SK-N-SH (cell line): ENCODE measurements at regions not wholly inside any gene's neighbourhood (a gene's known extent, or its start where the extent isn't known, plus 50 kb on each side); places are given as distances from the start of the nearest gene placed in this dataset.
"Not testable (repeated sequence)": the region's sequence is repeated elsewhere in the genome, so short reads cannot be mapped to it uniquely, and the experiment has no call there.

ENCODE experiments used
- CTCF ChIA-PET: fragments of 300-600, 350-600 bp; formaldehyde crosslinking; extraction: SDS; loops from one replicate; lab custom pipeline; 2021; lab: Yijun Ruan, JAX
- POLR2A ChIA-PET: fragments of 350-600 bp; sonication (Branson Sonifier 250); formaldehyde crosslinking; extraction: SDS; loops from one replicate; lab custom pipeline; 2020; ENCODE audit warnings: antibody characterized with exemption, inconsistent platforms; lab: Yijun Ruan, JAX
- DNase-seq: peaks from one replicate; pipeline ENCODE4 v3.0.0; 2012
- H2AFZ ChIP-seq: fragments of 200-600 bp; sonication (generic); 2 replicates; pipeline ENCODE4 v1.8.1; 2016; ENCODE audit warnings: antibody characterized with exemption, mild to moderate bottlenecking, low read depth
- H3F3A ChIP-seq: fragments of 200-600 bp; sonication (generic); replicated peaks from 2 replicates; pipeline ENCODE3; 2016; ENCODE audit warnings: antibody characterized with exemption, mild to moderate bottlenecking; ENCODE audit not compliant: insufficient read depth
- H3K27ac ChIP-seq, 2 experiments: fragments of 200-500 bp in 1 of 2; fragments of 200-600 bp in 1 of 2; sonication (Bioruptor generic) in 1 of 2; sonication (generic), shearing (Covaris generic) in 1 of 2; 2 replicates each; pipeline versions ENCODE4 v1.5.1 to v1.6.1; 2014 to 2016; ENCODE audit warnings: low read depth in 2 of 2, inconsistent platforms in 1 of 2, low read length in 1 of 2, mild to moderate bottlenecking in 1 of 2, mixed read lengths in 1 of 2
- H3K27me3 ChIP-seq: fragments of 200-600 bp; sonication (generic), shearing (Covaris generic); 2 replicates; pipeline ENCODE4 v1.6.1; 2016; ENCODE audit warnings: mixed run types; ENCODE audit not compliant: insufficient read depth
- H3K36me3 ChIP-seq, 2 experiments: fragments of 200-500 bp in 1 of 2; fragments of 200-600 bp in 1 of 2; sonication (Bioruptor generic) in 1 of 2; sonication (generic) in 1 of 2; replicated peaks in 1 of 2; 2 replicates each; pipeline versions ENCODE3 to v1.5.1; 2014 to 2016; ENCODE audit warnings: low read length in 1 of 2, mild to moderate bottlenecking in 1 of 2; ENCODE audit not compliant: insufficient read depth in 2 of 2, control insufficient read depth in 1 of 2
- H3K4me1 ChIP-seq, 2 experiments: fragments of 200-500 bp in 1 of 2; fragments of 200-600 bp in 1 of 2; sonication (Bioruptor generic) in 1 of 2; sonication (generic), shearing (Covaris generic) in 1 of 2; 2 replicates each; pipeline versions ENCODE4 v1.5.1 to v1.6.1; 2014 to 2016; ENCODE audit warnings: low read depth in 1 of 2, low read length in 1 of 2, mixed run types in 1 of 2; ENCODE audit not compliant: insufficient read depth in 2 of 2, control insufficient read depth in 1 of 2
- H3K4me2 ChIP-seq: fragments of 200-600 bp; sonication (generic), shearing (Covaris generic); 2 replicates; pipeline ENCODE4 v1.6.1; 2017; ENCODE audit warnings: mixed run types
- H3K4me3 ChIP-seq, 2 experiments: fragments of 200-500 bp in 1 of 2; fragments of 200-600 bp in 1 of 2; sonication (Bioruptor generic) in 1 of 2; sonication (generic), shearing (Covaris generic) in 1 of 2; 2 replicates each; pipeline versions ENCODE4 v1.5.1 to v1.8.1; 2014 to 2016; ENCODE audit warnings: low read depth in 2 of 2, inconsistent platforms in 1 of 2, low read length in 1 of 2, mild to moderate bottlenecking in 1 of 2, mixed read lengths in 1 of 2, moderate library complexity in 1 of 2
- H3K79me2 ChIP-seq: fragments of 200-600 bp; sonication (generic); 2 replicates; pipeline ENCODE4 v1.8.1; 2017; ENCODE audit warnings: mild to moderate bottlenecking; ENCODE audit not compliant: insufficient read depth
- H3K9ac ChIP-seq: fragments of 200-600 bp; sonication (generic); 2 replicates; pipeline ENCODE4 v1.6.1; 2017; ENCODE audit warnings: mixed run types
- H3K9me2 ChIP-seq: fragments of 200-600 bp; sonication (generic); 2 replicates; pipeline ENCODE4 v1.6.1; 2017; ENCODE audit warnings: mixed run types
- H3K9me3 ChIP-seq: fragments of 200-600 bp; sonication (generic); 2 replicates; pipeline ENCODE4 v1.6.1; 2017; ENCODE audit warnings: mixed run types, mild to moderate bottlenecking, moderate library complexity
- H4K20me1 ChIP-seq: fragments of 200-600 bp; sonication (generic); 2 replicates; pipeline ENCODE4 v1.6.1; 2017; ENCODE audit warnings: mild to moderate bottlenecking, mixed run types; ENCODE audit not compliant: insufficient read depth
- ELF1 ChIP-seq: IDR thresholded peaks from 2 replicates; pipeline ENCODE4 v1.4.0; 2012
- EP300 ChIP-seq, 2 experiments: IDR thresholded peaks; 2 replicates each; pipeline versions ENCODE4 v1.4.0 to v1.6.1; 2012; ENCODE audit warnings: borderline replicate concordance in 1 of 2, low read depth in 1 of 2, low read length in 1 of 2
- FOXM1 ChIP-seq: IDR thresholded peaks from 2 replicates; pipeline ENCODE4 v1.4.0; 2012; ENCODE audit warnings: low read depth, mild to moderate bottlenecking
- GATA2 ChIP-seq: sonication (generic); formaldehyde crosslinking; IDR thresholded peaks from 2 replicates; pipeline ENCODE4 v1.5.0; 2020; ENCODE audit warnings: mild to moderate bottlenecking, missing genetic modification reagents
- JUND ChIP-seq: IDR thresholded peaks from 2 replicates; pipeline ENCODE4 v1.4.0; 2012
- MXI1 ChIP-seq: IDR thresholded peaks from 2 replicates; pipeline ENCODE4 v1.6.1; 2012; ENCODE audit warnings: mild to moderate bottlenecking, low read depth, low read length, improper control_type of control experiment
- NRF1 ChIP-seq: IDR thresholded peaks from 2 replicates; pipeline ENCODE4 v1.6.1; 2012; ENCODE audit warnings: low read depth, mild to moderate bottlenecking, low read length
- PBX3 ChIP-seq: IDR thresholded peaks from 2 replicates; pipeline ENCODE4; 2012
- POLR2AphosphoS5 ChIP-seq: IDR thresholded peaks from 2 replicates; pipeline ENCODE4 v1.6.1; 2012; ENCODE audit warnings: low read depth, low read length
- RAD21 ChIP-seq: IDR thresholded peaks from 2 replicates; pipeline ENCODE4 v1.6.1; 2012; ENCODE audit warnings: mild to moderate bottlenecking, low read length
- RCOR1 ChIP-seq: fragments of 150-350 bp; IDR thresholded peaks from 2 replicates; pipeline ENCODE4 v1.6.1; 2017; ENCODE audit warnings: antibody characterized with exemption, low read length
- SIN3A ChIP-seq: IDR thresholded peaks from 2 replicates; pipeline ENCODE4 v1.6.1; 2012; ENCODE audit warnings: low read depth, mild to moderate bottlenecking, low read length, moderate library complexity, borderline replicate concordance
- TEAD4 ChIP-seq: IDR thresholded peaks from 2 replicates; pipeline ENCODE4 v1.4.0; 2012; ENCODE audit warnings: mild to moderate bottlenecking, borderline replicate concordance; ENCODE audit not compliant: insufficient read depth
- USF1 ChIP-seq: IDR thresholded peaks from 2 replicates; pipeline ENCODE4 v1.4.0; 2012; ENCODE audit warnings: low read depth, borderline replicate concordance
- YY1 ChIP-seq: IDR thresholded peaks from 2 replicates; pipeline ENCODE4 v1.4.0; 2012; ENCODE audit warnings: low read depth, mild to moderate bottlenecking
- WGBS: methylation state at CpG from one replicate; pipeline ENCODE4 v1.1.6; 2017; ENCODE audit warnings: low lambda C conversion rate; 5-methylcytosine and 5-hydroxymethylcytosine counted together
- TF ChIP-seq, protein P1 (sequence below): IDR thresholded peaks from 2 replicates; pipeline ENCODE4 v1.6.1; 2012; ENCODE audit warnings: mild to moderate bottlenecking, low read depth, low read length, moderate library complexity
- TF ChIP-seq, protein P2 (sequence below): fragments of 150-350 bp; IDR thresholded peaks from 2 replicates; pipeline ENCODE4 v1.6.1; 2017; ENCODE audit warnings: antibody characterized with exemption, low read length, low read depth, borderline replicate concordance

GRCh38 chr5:39753747-39754146 is 329.0 kb upstream of the DAB2 start:
- POLR2A ChIA-PET, result not testable (repeated sequence)

DNA sequence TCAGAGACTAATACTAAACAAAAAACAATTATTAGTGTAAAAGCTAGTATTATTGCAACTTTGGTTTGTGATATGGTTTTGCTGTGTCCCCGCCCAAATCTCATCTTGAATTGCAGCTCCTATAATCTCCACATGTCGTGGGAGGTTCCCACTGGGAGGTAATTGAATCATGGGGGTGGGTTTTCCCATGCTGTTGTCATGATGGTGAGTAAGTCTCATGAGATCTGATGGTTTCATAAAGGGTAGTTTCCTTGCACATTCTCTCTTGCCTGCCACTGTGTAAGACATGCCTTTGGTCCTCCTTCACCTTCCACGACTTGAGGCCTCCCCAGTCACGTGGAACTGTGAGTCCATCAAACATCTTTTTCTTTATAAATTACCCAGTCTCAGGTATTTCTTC is 325.9 kb upstream of the DAB2 start:
- H2AFZ ChIP-seq, result no peak overlapping the region
- H3F3A ChIP-seq, result no peaks in the 10 kb centered on the region
- no peak overlapping the region for H3K4me3 ChIP-seq
- ChIA-PET CTCF (no interaction called here), POLR2A (no interaction called here)
- DNase-seq, result no peak
- no peaks in the 10 kb centered on the region for H3K9me3 ChIP-seq
- no peak overlapping the region for H3K9ac ChIP-seq
- H4K20me1 ChIP-seq, result no peaks in the 10 kb centered on the region
- no peaks in the 10 kb centered on the region for H3K27me3 ChIP-seq
- H3K79me2 ChIP-seq, result no peaks in the 10 kb centered on the region
- WGBS, result 9% methylated on average over 4 of the region's 4 CpGs
- no peak overlapping the region for H3K4me2 ChIP-seq
- H3K27ac ChIP-seq, result no peak overlapping the region
- H3K9me2 ChIP-seq, result no peaks in the 10 kb centered on the region
- TF ChIP-seq SIN3A, result no peak
- no peak for TF ChIP-seq GATA2 (CRISPR knock-in tag)
- TF ChIP-seq FOXM1, result no peak
- TF ChIP-seq YY1, result no peak
- no peak for TF ChIP-seq TEAD4
- TF ChIP-seq, protein P1, sequence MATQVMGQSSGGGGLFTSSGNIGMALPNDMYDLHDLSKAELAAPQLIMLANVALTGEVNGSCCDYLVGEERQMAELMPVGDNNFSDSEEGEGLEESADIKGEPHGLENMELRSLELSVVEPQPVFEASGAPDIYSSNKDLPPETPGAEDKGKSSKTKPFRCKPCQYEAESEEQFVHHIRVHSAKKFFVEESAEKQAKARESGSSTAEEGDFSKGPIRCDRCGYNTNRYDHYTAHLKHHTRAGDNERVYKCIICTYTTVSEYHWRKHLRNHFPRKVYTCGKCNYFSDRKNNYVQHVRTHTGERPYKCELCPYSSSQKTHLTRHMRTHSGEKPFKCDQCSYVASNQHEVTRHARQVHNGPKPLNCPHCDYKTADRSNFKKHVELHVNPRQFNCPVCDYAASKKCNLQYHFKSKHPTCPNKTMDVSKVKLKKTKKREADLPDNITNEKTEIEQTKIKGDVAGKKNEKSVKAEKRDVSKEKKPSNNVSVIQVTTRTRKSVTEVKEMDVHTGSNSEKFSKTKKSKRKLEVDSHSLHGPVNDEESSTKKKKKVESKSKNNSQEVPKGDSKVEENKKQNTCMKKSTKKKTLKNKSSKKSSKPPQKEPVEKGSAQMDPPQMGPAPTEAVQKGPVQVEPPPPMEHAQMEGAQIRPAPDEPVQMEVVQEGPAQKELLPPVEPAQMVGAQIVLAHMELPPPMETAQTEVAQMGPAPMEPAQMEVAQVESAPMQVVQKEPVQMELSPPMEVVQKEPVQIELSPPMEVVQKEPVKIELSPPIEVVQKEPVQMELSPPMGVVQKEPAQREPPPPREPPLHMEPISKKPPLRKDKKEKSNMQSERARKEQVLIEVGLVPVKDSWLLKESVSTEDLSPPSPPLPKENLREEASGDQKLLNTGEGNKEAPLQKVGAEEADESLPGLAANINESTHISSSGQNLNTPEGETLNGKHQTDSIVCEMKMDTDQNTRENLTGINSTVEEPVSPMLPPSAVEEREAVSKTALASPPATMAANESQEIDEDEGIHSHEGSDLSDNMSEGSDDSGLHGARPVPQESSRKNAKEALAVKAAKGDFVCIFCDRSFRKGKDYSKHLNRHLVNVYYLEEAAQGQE, result no peak
- TF ChIP-seq ELF1, result no peak
- no peak for TF ChIP-seq MXI1
- no peak for TF ChIP-seq EP300 (IDR thresholded peaks at IDR 0.05; ENCODE audit: borderline replicate concordance in 1 of 2, low read depth in 1 of 2, low read length in 1 of 2)
- TF ChIP-seq POLR2AphosphoS5, result no peak
- no peak for TF ChIP-seq NRF1
- no peak for TF ChIP-seq JUND
- TF ChIP-seq USF1, result no peak
- TF ChIP-seq, protein P2, sequence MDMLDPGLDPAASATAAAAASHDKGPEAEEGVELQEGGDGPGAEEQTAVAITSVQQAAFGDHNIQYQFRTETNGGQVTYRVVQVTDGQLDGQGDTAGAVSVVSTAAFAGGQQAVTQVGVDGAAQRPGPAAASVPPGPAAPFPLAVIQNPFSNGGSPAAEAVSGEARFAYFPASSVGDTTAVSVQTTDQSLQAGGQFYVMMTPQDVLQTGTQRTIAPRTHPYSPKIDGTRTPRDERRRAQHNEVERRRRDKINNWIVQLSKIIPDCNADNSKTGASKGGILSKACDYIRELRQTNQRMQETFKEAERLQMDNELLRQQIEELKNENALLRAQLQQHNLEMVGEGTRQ, result no peak
- TF ChIP-seq RCOR1, result no peak
- no peak for TF ChIP-seq PBX3
- no peak for TF ChIP-seq RAD21
- no peaks in the 10 kb centered on the region for H3K36me3 ChIP-seq
- no peaks in the 10 kb centered on the region for H3K4me1 ChIP-seq

More at GRCh38 chr5:39753747-39754146, 329.0 kb upstream of the DAB2 start:
- H3K4me1 ChIP-seq, DNase-seq, H3K79me2 ChIP-seq, H3K4me2 ChIP-seq, H3K9me2 ChIP-seq, H4K20me1 ChIP-seq, H3F3A ChIP-seq, CTCF ChIA-PET, H3K36me3 ChIP-seq, H3K9ac ChIP-seq, H2AFZ ChIP-seq, H3K9me3 ChIP-seq, H3K4me3 ChIP-seq, H3K27me3 ChIP-seq, H3K27ac ChIP-seq: not testable (repeated sequence)
- WGBS, result 90% methylated on average over 1 of the region's 1 CpG
